HG02885 (cell line): ENCODE measurements at regions not wholly inside any gene's neighbourhood (a gene's known extent, or its start where the extent isn't known, plus 50 kb on each side); places are given as distances from the start of the nearest gene placed in this dataset.

Experiments
- ATAC-seq: cut with Tn5 transposase; IDR thresholded peaks from one replicate; pipeline ENCODE4 v1.9.1; 2021; ENCODE audit warnings: mild to moderate bottlenecking; ENCODE audit not compliant: unreplicated experiment, poor library complexity

- no peak for ATAC-seq
These were observed 326.4 kb upstream of the LYPLAL1 start for GRCh38 chr1:218847089-218847768.

GRCh38 chr1:218848009-218848408, 325.7 kb upstream of the LYPLAL1 start:
- no peak for ATAC-seq

- ATAC-seq = no peak
These were observed 323.3 kb upstream of the LYPLAL1 start for GRCh38 chr1:218850367-218850766.

- ATAC-seq = no peak
These were observed 322.1 kb upstream of the LYPLAL1 start for GRCh38 chr1:218851586-218851985.

GRCh38 chr1:218852527-218852926, 321.2 kb upstream of the LYPLAL1 start:
- no peak for ATAC-seq

GRCh38 chr1:218863987-218864386, 309.7 kb upstream of the LYPLAL1 start:
- ATAC-seq = no peak

- no peak for ATAC-seq
These were observed 308.1 kb upstream of the LYPLAL1 start for GRCh38 chr1:218865591-218865990.

- no peak for ATAC-seq
These were observed 307.2 kb upstream of the LYPLAL1 start for GRCh38 chr1:218866507-218866906.

GRCh38 chr1:218867066-218867465, 306.6 kb upstream of the LYPLAL1 start:
- no peak for ATAC-seq

- no peak for ATAC-seq
These were observed 305.6 kb upstream of the LYPLAL1 start for GRCh38 chr1:218867941-218868626.

- no peak for ATAC-seq
These were observed 304.4 kb upstream of the LYPLAL1 start for GRCh38 chr1:218869276-218869675.

- ATAC-seq = no peak
These were observed 301.7 kb upstream of the LYPLAL1 start for GRCh38 chr1:218872026-218872425.

- ATAC-seq = no peak
These were observed 300.8 kb upstream of the LYPLAL1 start for GRCh38 chr1:218872928-218873327.

GRCh38 chr1:218874313-218874712, 299.4 kb upstream of the LYPLAL1 start:
- ATAC-seq = no peak

- ATAC-seq = no peak
These were observed 298.8 kb upstream of the LYPLAL1 start for GRCh38 chr1:218874801-218875400.

GRCh38 chr1:218878369-218878768, 295.3 kb upstream of the LYPLAL1 start:
- no peak for ATAC-seq

- ATAC-seq = no peak
These were observed 293.1 kb upstream of the LYPLAL1 start for GRCh38 chr1:218880484-218881060.

GRCh38 chr1:218882454-218882853, 291.2 kb upstream of the LYPLAL1 start:
- no peak for ATAC-seq

GRCh38 chr1:218886101-218886871, 287.4 kb upstream of the LYPLAL1 start:
- ATAC-seq = no peak

GRCh38 chr1:218887141-218887925, 286.3 kb upstream of the LYPLAL1 start:
- no peak for ATAC-seq
